Bronchial epithelial cell (primary cell): ENCODE measurements at regions not wholly inside any gene's neighbourhood (a gene's known extent, or its start where the extent isn't known, plus 50 kb on each side); places are given as distances from the start of the nearest gene placed in this dataset.

Source experiments
- DNase-seq: peaks from one replicate; pipeline ENCODE4 v3.0.0-alpha.2; 2010; ENCODE audit warnings: low read depth
- FAIRE-seq: peaks from 2 replicates; lab custom pipeline; 2011; peaks lifted over from hg19 to GRCh38; lab: Jason Lieb, UNC
- H3K27me3 ChIP-seq: 2 replicates; pipeline ENCODE4 v1.5.1; 2011; ENCODE audit warnings: low read length; ENCODE audit not compliant: control insufficient read depth, insufficient read depth
- H3K36me3 ChIP-seq: 2 replicates; pipeline ENCODE4 v1.5.1; 2011; ENCODE audit warnings: low read length; ENCODE audit not compliant: control insufficient read depth, insufficient read depth
- H3K4me3 ChIP-seq: 2 replicates; pipeline ENCODE4 v1.5.1; 2011; ENCODE audit warnings: mild to moderate bottlenecking, low read depth, low read length, control low read depth
- TF ChIP-seq, protein P1 (sequence below): IDR thresholded peaks from 2 replicates; pipeline ENCODE4 v1.5.1; 2011; ENCODE audit warnings: mild to moderate bottlenecking, moderate library complexity, low read length, control low read depth, inconsistent platforms; ENCODE audit not compliant: insufficient read depth, severe bottlenecking

DNA sequence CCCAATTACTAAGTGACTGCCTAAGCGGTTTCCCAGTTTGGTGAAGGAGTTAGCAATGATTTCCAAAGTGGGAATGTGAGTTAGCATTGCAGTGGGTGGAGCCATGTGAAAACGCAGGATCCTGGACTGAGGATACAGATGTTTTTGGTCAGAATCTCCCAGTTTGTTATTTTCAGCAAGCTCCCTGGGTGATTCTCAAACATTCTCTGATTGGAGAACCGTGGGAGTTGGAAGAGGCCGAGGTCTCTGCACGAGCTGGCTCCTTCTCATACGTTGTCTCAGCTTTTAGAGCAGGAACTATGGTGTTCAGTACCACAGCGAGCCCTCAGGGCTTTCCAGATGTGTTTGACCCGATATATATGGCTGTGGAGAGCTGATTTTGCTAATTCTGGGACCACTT is 396.5 kb upstream of the NPVF start:
- no peak overlapping the region for H3K4me3 ChIP-seq
- H3K36me3 ChIP-seq: no peaks in the 10 kb centered on the region
- TF ChIP-seq, protein P1, sequence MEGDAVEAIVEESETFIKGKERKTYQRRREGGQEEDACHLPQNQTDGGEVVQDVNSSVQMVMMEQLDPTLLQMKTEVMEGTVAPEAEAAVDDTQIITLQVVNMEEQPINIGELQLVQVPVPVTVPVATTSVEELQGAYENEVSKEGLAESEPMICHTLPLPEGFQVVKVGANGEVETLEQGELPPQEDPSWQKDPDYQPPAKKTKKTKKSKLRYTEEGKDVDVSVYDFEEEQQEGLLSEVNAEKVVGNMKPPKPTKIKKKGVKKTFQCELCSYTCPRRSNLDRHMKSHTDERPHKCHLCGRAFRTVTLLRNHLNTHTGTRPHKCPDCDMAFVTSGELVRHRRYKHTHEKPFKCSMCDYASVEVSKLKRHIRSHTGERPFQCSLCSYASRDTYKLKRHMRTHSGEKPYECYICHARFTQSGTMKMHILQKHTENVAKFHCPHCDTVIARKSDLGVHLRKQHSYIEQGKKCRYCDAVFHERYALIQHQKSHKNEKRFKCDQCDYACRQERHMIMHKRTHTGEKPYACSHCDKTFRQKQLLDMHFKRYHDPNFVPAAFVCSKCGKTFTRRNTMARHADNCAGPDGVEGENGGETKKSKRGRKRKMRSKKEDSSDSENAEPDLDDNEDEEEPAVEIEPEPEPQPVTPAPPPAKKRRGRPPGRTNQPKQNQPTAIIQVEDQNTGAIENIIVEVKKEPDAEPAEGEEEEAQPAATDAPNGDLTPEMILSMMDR: no peak
- FAIRE-seq (no peak), DNase-seq (no peak)
- H3K27me3 ChIP-seq: no peaks in the 10 kb centered on the region

DNA sequence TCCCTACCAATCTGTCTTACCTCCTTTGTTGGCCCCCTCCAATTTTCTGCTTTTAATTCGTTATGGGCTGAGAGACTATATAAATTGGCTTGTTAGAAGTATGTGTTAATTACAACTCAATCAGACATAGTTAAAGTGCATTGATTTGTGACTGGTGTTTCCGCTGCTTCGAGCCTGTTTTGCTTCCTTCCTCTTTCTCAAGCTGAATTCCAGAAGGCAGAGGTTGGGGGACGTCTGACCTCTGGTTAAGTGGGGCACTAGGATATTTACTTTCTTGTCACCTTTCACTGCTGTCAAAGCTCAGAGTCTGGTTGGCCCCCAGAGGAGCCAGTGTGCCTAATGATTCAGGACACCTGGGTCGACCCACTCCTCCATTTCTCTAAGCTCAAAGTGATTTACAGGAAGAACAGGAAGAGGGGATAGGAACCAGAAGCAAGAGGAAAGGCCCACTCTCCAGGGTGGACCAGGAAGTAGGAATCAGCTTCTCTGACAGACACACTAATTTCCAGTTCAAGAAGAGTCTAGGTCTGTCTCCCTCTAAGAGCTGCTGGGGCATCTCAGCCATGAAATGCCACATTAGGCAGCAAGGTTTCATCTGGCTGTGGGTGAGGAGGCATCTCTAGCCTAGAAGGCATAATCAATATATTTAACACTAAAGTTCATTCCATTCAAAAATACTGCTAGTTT is 397.2 kb upstream of the NPVF start:
- DNase-seq: no peak
- H3K4me3 ChIP-seq: no peak overlapping the region
- no peaks in the 10 kb centered on the region for H3K36me3 ChIP-seq
- TF ChIP-seq, protein P1: no peak
- no peaks in the 10 kb centered on the region for H3K27me3 ChIP-seq
- no peak for FAIRE-seq

DNA sequence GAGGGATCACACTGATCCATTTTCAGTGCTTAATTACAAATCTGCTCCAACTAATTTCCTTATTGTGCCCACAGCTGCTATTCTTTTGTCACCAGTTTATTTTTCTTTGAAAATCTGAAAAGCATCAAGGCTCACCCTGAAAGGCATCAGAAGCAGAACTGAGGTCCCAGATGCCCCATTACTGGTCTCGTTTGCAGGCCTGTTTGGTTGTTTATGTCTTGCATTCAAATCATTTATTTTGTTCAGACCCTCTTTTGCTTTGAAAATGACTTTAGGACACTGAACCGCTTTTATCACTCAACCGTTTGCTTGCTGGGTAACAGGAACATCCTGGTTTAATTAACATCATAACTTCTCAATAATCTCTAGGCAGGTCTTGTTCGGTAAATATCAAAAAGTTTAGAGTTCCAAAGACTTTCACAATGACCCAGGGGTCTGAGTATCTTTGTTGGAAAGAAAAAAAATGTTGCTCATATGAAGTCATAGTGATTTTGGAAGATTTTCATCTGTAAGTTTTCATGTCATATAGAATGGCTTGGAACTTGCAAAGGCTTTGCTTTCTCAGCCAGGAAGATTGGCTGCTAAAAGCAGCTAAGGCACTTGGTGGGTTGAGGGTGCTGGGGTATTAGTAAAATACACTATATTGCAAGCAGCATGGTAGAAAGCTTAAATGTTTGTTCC is 398.3 kb upstream of the NPVF start:
- Histone ChIP-seq H3K36me3 (no peaks in the 10 kb centered on the region), H3K4me3 (no peak overlapping the region), H3K27me3 (no peaks in the 10 kb centered on the region)
- DNase-seq (no peak), FAIRE-seq (no peak)
- TF ChIP-seq, protein P1: no peak

DNA sequence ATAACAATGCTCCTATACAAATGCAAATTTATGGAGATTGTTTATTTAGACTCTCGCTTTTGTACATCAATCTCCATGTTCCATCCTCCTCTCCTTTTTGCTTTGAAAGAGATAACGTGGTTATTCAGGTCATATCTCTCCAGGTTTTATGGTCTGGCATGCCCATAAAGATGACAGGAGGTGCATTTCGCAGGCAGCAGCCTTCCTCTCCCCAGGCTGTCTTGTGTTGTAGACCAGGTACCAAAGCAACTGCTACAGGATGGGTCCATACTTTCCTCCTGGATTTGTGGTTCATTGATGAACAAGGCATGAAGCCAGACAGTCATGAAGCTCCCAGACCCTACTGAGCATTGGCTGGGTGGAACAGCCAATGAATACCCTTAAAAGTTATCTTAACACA is 400.2 kb upstream of the NPVF start:
- no peaks in the 10 kb centered on the region for H3K36me3 ChIP-seq
- no peak for FAIRE-seq
- TF ChIP-seq, protein P1: no peak

DNA sequence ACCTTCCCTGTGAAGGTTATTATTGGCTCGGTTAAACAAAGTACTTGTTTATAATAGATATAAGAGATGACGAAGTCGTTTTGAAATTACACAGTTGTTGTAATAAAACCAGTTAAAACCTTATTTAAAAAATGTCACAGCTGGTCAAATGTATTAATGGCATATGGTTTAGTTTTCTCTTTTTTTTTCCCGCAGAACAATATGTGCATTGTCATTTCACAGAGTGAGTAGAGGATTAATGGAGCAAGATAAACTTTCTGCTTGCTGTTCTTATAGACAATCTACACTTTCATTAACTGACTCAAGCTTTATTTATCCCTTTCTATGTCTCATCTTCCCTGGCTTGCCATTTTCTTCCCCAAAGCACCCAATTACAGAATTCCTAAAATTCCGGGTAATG is 404.3 kb upstream of the NPVF start:
- TF ChIP-seq, protein P1: no peak
- Histone ChIP-seq H3K36me3 (no peaks in the 10 kb centered on the region), H3K4me3 (no peak overlapping the region), H3K27me3 (no peaks in the 10 kb centered on the region)
- no peak for FAIRE-seq
- no peak for DNase-seq

More for the DNA sequence above, 400.2 kb upstream of the NPVF start:
- H3K27me3 ChIP-seq: no peaks in the 10 kb centered on the region
- H3K4me3 ChIP-seq: no peak overlapping the region
- no peak for DNase-seq
